H54 (cell line): ENCODE measurements at regions not wholly inside any gene's neighbourhood (a gene's known extent, or its start where the extent isn't known, plus 50 kb on each side); places are given as distances from the start of the nearest gene placed in this dataset.
A peak's percentile ranks its signal among the peaks of the same experiment; 100 is the strongest.
"Not testable (repeated sequence)": the region's sequence is repeated elsewhere in the genome, so short reads cannot be mapped to it uniquely, and the experiment has no call there.

Source experiments
- DNase-seq: peaks from one replicate; pipeline ENCODE4 v3.0.0; 2011; ENCODE audit warnings: low spot score, mixed read lengths; ENCODE audit not compliant: insufficient read length
- FAIRE-seq: peaks from 3 replicates; lab custom pipeline; 2011; peaks lifted over from hg19 to GRCh38; lab: Jason Lieb, UNC
- POLR2A ChIP-seq: IDR thresholded peaks from 2 replicates; pipeline ENCODE4 v1.6.1; 2011; ENCODE audit warnings: low read depth, mild to moderate bottlenecking, low read length

GRCh38 chr3:15851735-15852134 lies 54.0 kb upstream of the ANKRD28 start:
- FAIRE-seq, result no peak
- DNase-seq, result no peak
- TF ChIP-seq POLR2A, result no peak

GRCh38 chr3:15858547-15859506 lies 61.0 kb upstream of the ANKRD28 start:
- TF ChIP-seq POLR2A, result no peak
- DNase-seq, result peak; percentile 33
- FAIRE-seq, result peak; percentile 64

GRCh38 chr3:15859507-15860013 lies 61.8 kb upstream of the ANKRD28 start:
- FAIRE-seq (no peak), DNase-seq (peak; percentile 68)
- no peak; the same call in 1 of the 2 replicates for TF ChIP-seq POLR2A

- FAIRE-seq, result peak; percentile 43
- no peak for TF ChIP-seq POLR2A
- peak; percentile 78 for DNase-seq
Measured at GRCh38 chr3:15860014-15860934, 62.5 kb upstream of the ANKRD28 start.

GRCh38 chr3:15861163-15861562 lies 63.4 kb upstream of the ANKRD28 start:
- no peak for TF ChIP-seq POLR2A
- no peak for DNase-seq
- no peak for FAIRE-seq

GRCh38 chr3:15872807-15873206 lies 75.0 kb upstream of the ANKRD28 start:
- DNase-seq (no peak), FAIRE-seq (no peak)
- TF ChIP-seq POLR2A, result no peak

- DNase-seq (no peak), FAIRE-seq (no peak)
Measured at GRCh38 chr3:15873415-15873814, 75.6 kb upstream of the ANKRD28 start.

GRCh38 chr3:15875016-15875689 lies 77.4 kb upstream of the ANKRD28 start:
- TF ChIP-seq POLR2A, result no peak
- peak; percentile 19 for DNase-seq
- peak; percentile 97 for FAIRE-seq

More at GRCh38 chr3:15873415-15873814, 75.6 kb upstream of the ANKRD28 start:
- no peak for TF ChIP-seq POLR2A

- TF ChIP-seq POLR2A, result no peak
- DNase-seq (no peak), FAIRE-seq (no peak)
Measured at GRCh38 chr3:15876669-15877068, 78.9 kb upstream of the ANKRD28 start.

GRCh38 chr3:15877813-15878212 lies 80.0 kb upstream of the ANKRD28 start:
- FAIRE-seq, result no peak
- no peak for DNase-seq
- TF ChIP-seq POLR2A, result no peak

GRCh38 chr3:15879787-15880186 lies 82.0 kb upstream of the ANKRD28 start:
- not testable (repeated sequence) for FAIRE-seq, DNase-seq

GRCh38 chr3:15882577-15882976 lies 84.8 kb upstream of the ANKRD28 start:
- DNase-seq (no peak), FAIRE-seq (no peak)
- no peak for TF ChIP-seq POLR2A

- DNase-seq (no peak), FAIRE-seq (no peak)
- no peak for TF ChIP-seq POLR2A
Measured at GRCh38 chr3:15884132-15884531, 86.4 kb upstream of the ANKRD28 start.
